Hepatocyte (in vitro differentiated cells): ENCODE measurements at regions not wholly inside any gene's neighbourhood (a gene's known extent, or its start where the extent isn't known, plus 50 kb on each side); places are given as distances from the start of the nearest gene placed in this dataset.

ENCODE experiments used
- DNase-seq: peaks from one replicate; pipeline ENCODE4 v3.0.0-alpha.2; 2016; ENCODE audit warnings: low spot score
- H2AFZ ChIP-seq: fragments of 200-600 bp; sonication (generic); 2 replicates; pipeline ENCODE4 v1.6.0; 2016; ENCODE audit warnings: antibody characterized with exemption, mild to moderate bottlenecking
- H3K27ac ChIP-seq: fragments of 200-600 bp; sonication (generic); 2 replicates; pipeline ENCODE4 v1.5.1; 2016; ENCODE audit warnings: mild to moderate bottlenecking
- H3K27me3 ChIP-seq: fragments of 200-600 bp; sonication (generic); 2 replicates; pipeline ENCODE4 v1.6.1; 2016
- H3K36me3 ChIP-seq: fragments of 200-600 bp; sonication (generic); replicated peaks from 2 replicates; pipeline ENCODE4 v1.5.1; 2016; ENCODE audit warnings: low read depth; ENCODE audit not compliant: insufficient read depth
- H3K4me1 ChIP-seq: fragments of 200-600 bp; sonication (generic); 2 replicates; pipeline ENCODE4 v1.5.1; 2016; ENCODE audit warnings: mild to moderate bottlenecking, moderate library complexity; ENCODE audit not compliant: insufficient read depth
- H3K4me2 ChIP-seq: fragments of 200-600 bp; sonication (generic); 2 replicates; pipeline ENCODE4 v1.6.0; 2016
- H3K4me3 ChIP-seq: fragments of 200-600 bp; sonication (generic); 2 replicates; pipeline ENCODE4 v1.5.1; 2016; ENCODE audit warnings: mild to moderate bottlenecking
- H3K79me2 ChIP-seq: fragments of 200-600 bp; sonication (generic); 2 replicates; pipeline ENCODE4 v1.6.0; 2017; ENCODE audit warnings: mild to moderate bottlenecking
- H3K9me2 ChIP-seq: fragments of 200-600 bp; sonication (generic); replicated peaks from 2 replicates; pipeline ENCODE4 v1.6.0; 2017; ENCODE audit warnings: mild to moderate bottlenecking; ENCODE audit not compliant: insufficient read depth
- H3K9me3 ChIP-seq: fragments of 200-600 bp; sonication (generic); 2 replicates; pipeline ENCODE4 v1.5.1; 2016; ENCODE audit warnings: low read depth, mild to moderate bottlenecking
- H4K20me1 ChIP-seq: fragments of 200-600 bp; sonication (generic); 2 replicates; pipeline ENCODE4 v1.6.0; 2016; ENCODE audit warnings: mild to moderate bottlenecking; ENCODE audit not compliant: insufficient read depth, poor library complexity, severe bottlenecking
- CTCF ChIP-seq: fragments of 200-600 bp; sonication (generic); IDR thresholded peaks from 2 replicates; pipeline ENCODE4 v1.5.1; 2016; ENCODE audit warnings: antibody characterized with exemption, mild to moderate bottlenecking; ENCODE audit not compliant: poor library complexity
- EZH2 ChIP-seq: fragments of 200-600 bp; sonication (generic); IDR thresholded peaks from 2 replicates; pipeline ENCODE4 v1.6.1; 2016; ENCODE audit warnings: antibody characterized with exemption, mild to moderate bottlenecking, borderline replicate concordance
- EZH2phosphoT487 ChIP-seq: fragments of 200-600 bp; sonication (generic); IDR thresholded peaks from one replicate; pipeline ENCODE4 v1.6.1; 2018; ENCODE audit warnings: antibody characterized with exemption, mild to moderate bottlenecking, low read depth, moderate library complexity; ENCODE audit not compliant: unreplicated experiment, severe bottlenecking
- WGBS: methylation state at CpG from one replicate; pipeline ENCODE4 v1.1.6; 2016; ENCODE audit warnings: low lambda C conversion rate; ENCODE audit errors: missing lambda C conversion rate; 5-methylcytosine and 5-hydroxymethylcytosine counted together

- Histone ChIP-seq H3K79me2 (no peaks in the 10 kb centered on the region), H2AFZ (no peak overlapping the region), H3K27ac (no peak overlapping the region), H3K27me3 (no peaks in the 10 kb centered on the region), H3K9me2 (no peaks in the 10 kb centered on the region), H3K4me3 (no peak overlapping the region), H3K9me3 (peaks cover 3% of the 10 kb centered on the region), H3K4me2 (no peak overlapping the region), H4K20me1 (no peaks in the 10 kb centered on the region), H3K4me1 (no peaks in the 10 kb centered on the region), H3K36me3 (no peaks in the 10 kb centered on the region)
- 89% methylated on average over 2 of the region's 2 CpGs for WGBS
- TF ChIP-seq EZH2, result no peak
- TF ChIP-seq EZH2phosphoT487, result no peak
- no peak for TF ChIP-seq CTCF
- DNase-seq, result no peak
Measured at GRCh38 chr4:23533859-23534258, 356.0 kb downstream of the PPARGC1A start.

GRCh38 chr4:23516716-23517115 is 373.1 kb downstream of the PPARGC1A start:
- Histone ChIP-seq H3K4me2 (no peak overlapping the region), H3K27ac (no peak overlapping the region), H3K9me2 (no peaks in the 10 kb centered on the region), H4K20me1 (no peaks in the 10 kb centered on the region), H3K36me3 (no peaks in the 10 kb centered on the region), H2AFZ (no peak overlapping the region), H3K27me3 (no peaks in the 10 kb centered on the region), H3K79me2 (no peaks in the 10 kb centered on the region), H3K9me3 (no peaks in the 10 kb centered on the region), H3K4me1 (no peaks in the 10 kb centered on the region), H3K4me3 (no peak overlapping the region)
- no peak for DNase-seq
- WGBS, result 94% methylated on average over 3 of the region's 3 CpGs
- TF ChIP-seq CTCF, result no peak
- TF ChIP-seq EZH2, result no peak
- no peak for TF ChIP-seq EZH2phosphoT487

GRCh38 chr4:23504083-23504482 is 385.8 kb downstream of the PPARGC1A start:
- Histone ChIP-seq H3K36me3 (no peaks in the 10 kb centered on the region), H3K4me2 (no peak overlapping the region), H3K9me2 (no peaks in the 10 kb centered on the region), H3K9me3 (no peaks in the 10 kb centered on the region), H3K27ac (no peak overlapping the region), H3K4me1 (no peaks in the 10 kb centered on the region), H3K27me3 (no peaks in the 10 kb centered on the region), H3K79me2 (no peaks in the 10 kb centered on the region), H4K20me1 (no peaks in the 10 kb centered on the region), H3K4me3 (no peak overlapping the region), H2AFZ (no peak overlapping the region)
- 65% methylated on average over 2 of the region's 2 CpGs for WGBS
- no peak for DNase-seq
- TF ChIP-seq EZH2, result no peak
- no peak for TF ChIP-seq EZH2phosphoT487
- no peak for TF ChIP-seq CTCF

GRCh38 chr4:23500894-23501449 is 388.9 kb downstream of the PPARGC1A start:
- H4K20me1 ChIP-seq, result no peaks in the 10 kb centered on the region
- no peak for DNase-seq
- H3K27me3 ChIP-seq, result no peaks in the 10 kb centered on the region
- no peak overlapping the region for H3K4me2 ChIP-seq
- no peak overlapping the region for H3K27ac ChIP-seq
- H3K9me2 ChIP-seq, result no peaks in the 10 kb centered on the region
- H3K9me3 ChIP-seq, result no peaks in the 10 kb centered on the region
- H2AFZ ChIP-seq, result no peak overlapping the region
- H3K79me2 ChIP-seq, result no peaks in the 10 kb centered on the region
- 47% methylated on average over 3 of the region's 3 CpGs for WGBS
- no peak for TF ChIP-seq CTCF
- TF ChIP-seq EZH2, result no peak
- TF ChIP-seq EZH2phosphoT487, result no peak
- H3K4me3 ChIP-seq, result no peak overlapping the region
- H3K36me3 ChIP-seq, result no peaks in the 10 kb centered on the region
- H3K4me1 ChIP-seq, result no peaks in the 10 kb centered on the region
